WTC11 (cell line): ENCODE measurements at regions not wholly inside any gene's neighbourhood (a gene's known extent, or its start where the extent isn't known, plus 50 kb on each side); places are given as distances from the start of the nearest gene placed in this dataset.

Source experiments
- ATAC-seq: fragments of 200-7000 bp; cut with Tn5 transposase; 2 replicates; pipeline ENCODE4 v1.10.0; 2021; ENCODE audit warnings: mild to moderate bottlenecking, moderate library complexity
- CTCF ChIA-PET: fragments of 300-600 bp; sonication (Branson Sonifier 250); formaldehyde crosslinking; loops from one replicate; lab custom pipeline; 2021; ENCODE audit warnings: antibody characterized with exemption; lab: Charles Lee
- POLR2A ChIA-PET: fragments of 350-600 bp; sonication (Branson Sonifier 250); formaldehyde crosslinking; loops from one replicate; lab custom pipeline; 2021; ENCODE audit warnings: antibody characterized with exemption; lab: Charles Lee
- DNase-seq: peaks from one replicate; pipeline ENCODE4 v3.0.0; 2021; ENCODE audit warnings: low spot score
- H3K27ac Mint-ChIP-seq: 2 replicates; pipeline ENCODE4 v1.8.0; 2021; ENCODE audit warnings: mixed read lengths
- H3K27me3 Mint-ChIP-seq: 2 replicates; pipeline ENCODE4 v1.8.0; 2021; ENCODE audit warnings: low read depth, mild to moderate bottlenecking, moderate library complexity, mixed read lengths
- H3K36me3 Mint-ChIP-seq: 2 replicates; pipeline ENCODE4 v1.8.0; 2021; ENCODE audit warnings: mixed read lengths
- H3K4me1 Mint-ChIP-seq: 2 replicates; pipeline ENCODE4 v1.8.0; 2022; ENCODE audit warnings: mixed read lengths
- H3K4me3 Mint-ChIP-seq: 2 replicates; pipeline ENCODE4 v1.8.0; 2021; ENCODE audit warnings: mild to moderate bottlenecking, moderate library complexity, mixed read lengths
- H3K9me3 Mint-ChIP-seq: 2 replicates; pipeline ENCODE4 v1.8.0; 2021; ENCODE audit warnings: mixed read lengths
- CREM ChIP-seq: sonication (generic); formaldehyde crosslinking; IDR thresholded peaks from 2 replicates; pipeline ENCODE4 v1.8.1; 2022; ENCODE audit warnings: mild to moderate bottlenecking, missing genetic modification reagents, moderate library complexity
- ELF4 ChIP-seq: sonication (generic); formaldehyde crosslinking; IDR thresholded peaks from 2 replicates; pipeline ENCODE4 v1.8.1; 2022; ENCODE audit warnings: low read depth, mild to moderate bottlenecking, moderate library complexity, missing genetic modification reagents
- FOXP1 ChIP-seq: sonication (generic); formaldehyde crosslinking; IDR thresholded peaks from 2 replicates; pipeline ENCODE4 v1.8.0; 2022; ENCODE audit warnings: missing genetic modification reagents, mild to moderate bottlenecking, moderate library complexity, borderline replicate concordance
- HMGA2 ChIP-seq: fragments of 250-450 bp; sonication (Bioruptor Pico); IDR thresholded peaks from 2 replicates; pipeline ENCODE4 v1.4.0; 2021; ENCODE audit warnings: mild to moderate bottlenecking, moderate library complexity
- IRF2 ChIP-seq: sonication (generic); formaldehyde crosslinking; IDR thresholded peaks from 2 replicates; pipeline ENCODE4 v1.8.0; 2022; ENCODE audit warnings: low read depth, missing genetic modification reagents, borderline replicate concordance
- JUN ChIP-seq: sonication (generic); formaldehyde crosslinking; IDR thresholded peaks from 2 replicates; pipeline ENCODE4 v1.8.0; 2023; ENCODE audit warnings: mild to moderate bottlenecking, missing genetic modification reagents
- NFE2L1 ChIP-seq: sonication (generic); formaldehyde crosslinking; IDR thresholded peaks from 2 replicates; pipeline ENCODE4 v1.8.1; 2023; ENCODE audit warnings: missing genetic modification reagents
- NR1H2 ChIP-seq: sonication (generic); formaldehyde crosslinking; IDR thresholded peaks from 2 replicates; pipeline ENCODE4 v1.9.0; 2021; ENCODE audit warnings: mild to moderate bottlenecking, moderate library complexity, missing genetic modification reagents
- NR2C2 ChIP-seq: sonication (generic); formaldehyde crosslinking; IDR thresholded peaks from 2 replicates; pipeline ENCODE4 v1.8.0; 2022; ENCODE audit warnings: mild to moderate bottlenecking, missing genetic modification reagents
- RORB ChIP-seq: fragments of 250-450 bp; sonication (Bioruptor Pico); IDR thresholded peaks from 2 replicates; pipeline ENCODE4 v1.9.0; 2021; ENCODE audit warnings: mild to moderate bottlenecking
- SMAD4 ChIP-seq: sonication (generic); formaldehyde crosslinking; IDR thresholded peaks from 2 replicates; pipeline ENCODE4 v1.8.0; 2022; ENCODE audit warnings: mild to moderate bottlenecking, missing genetic modification reagents
- SP1 ChIP-seq: sonication (generic); formaldehyde crosslinking; conservative IDR thresholded peaks from 2 replicates; pipeline ENCODE4 v1.8.1; 2022; ENCODE audit warnings: missing genetic modification reagents
- TP53 ChIP-seq: sonication (generic); formaldehyde crosslinking; IDR thresholded peaks from 2 replicates; pipeline ENCODE4 v1.8.1; 2023; ENCODE audit warnings: mild to moderate bottlenecking, missing genetic modification reagents
- ZBTB21 ChIP-seq: sonication (generic); formaldehyde crosslinking; IDR thresholded peaks from 2 replicates; pipeline ENCODE4 v1.8.1; 2023; ENCODE audit warnings: mild to moderate bottlenecking, missing genetic modification reagents, borderline replicate concordance
- ZNF423 ChIP-seq: fragments of 250-450 bp; sonication (Bioruptor Pico); IDR thresholded peaks from 2 replicates; pipeline ENCODE4 v2.1.2; 2022; ENCODE audit warnings: mild to moderate bottlenecking, moderate library complexity
- TF ChIP-seq, protein P1 (sequence below): sonication (generic); formaldehyde crosslinking; IDR thresholded peaks from 2 replicates; pipeline ENCODE4 v1.8.1; 2022; ENCODE audit warnings: low read depth, mild to moderate bottlenecking, moderate library complexity, missing genetic modification reagents, borderline replicate concordance
- TF ChIP-seq, protein P2 (sequence below): sonication (generic); formaldehyde crosslinking; IDR thresholded peaks from 2 replicates; pipeline ENCODE4 v1.8.0; 2022; ENCODE audit warnings: missing genetic modification reagents
- TF ChIP-seq, protein P3 (sequence below): sonication (generic); formaldehyde crosslinking; conservative IDR thresholded peaks from 2 replicates; pipeline ENCODE4 v1.8.1; 2022; ENCODE audit warnings: mild to moderate bottlenecking, missing genetic modification reagents
- TF ChIP-seq, protein P4 (sequence below): sonication (generic); formaldehyde crosslinking; IDR thresholded peaks from 2 replicates; pipeline ENCODE4 v1.8.0; 2022; ENCODE audit warnings: mild to moderate bottlenecking, missing genetic modification reagents
- TF ChIP-seq, protein P5 (sequence below): sonication (generic); formaldehyde crosslinking; IDR thresholded peaks from 2 replicates; pipeline ENCODE4 v1.8.0; 2023; ENCODE audit warnings: missing genetic modification reagents

DNA sequence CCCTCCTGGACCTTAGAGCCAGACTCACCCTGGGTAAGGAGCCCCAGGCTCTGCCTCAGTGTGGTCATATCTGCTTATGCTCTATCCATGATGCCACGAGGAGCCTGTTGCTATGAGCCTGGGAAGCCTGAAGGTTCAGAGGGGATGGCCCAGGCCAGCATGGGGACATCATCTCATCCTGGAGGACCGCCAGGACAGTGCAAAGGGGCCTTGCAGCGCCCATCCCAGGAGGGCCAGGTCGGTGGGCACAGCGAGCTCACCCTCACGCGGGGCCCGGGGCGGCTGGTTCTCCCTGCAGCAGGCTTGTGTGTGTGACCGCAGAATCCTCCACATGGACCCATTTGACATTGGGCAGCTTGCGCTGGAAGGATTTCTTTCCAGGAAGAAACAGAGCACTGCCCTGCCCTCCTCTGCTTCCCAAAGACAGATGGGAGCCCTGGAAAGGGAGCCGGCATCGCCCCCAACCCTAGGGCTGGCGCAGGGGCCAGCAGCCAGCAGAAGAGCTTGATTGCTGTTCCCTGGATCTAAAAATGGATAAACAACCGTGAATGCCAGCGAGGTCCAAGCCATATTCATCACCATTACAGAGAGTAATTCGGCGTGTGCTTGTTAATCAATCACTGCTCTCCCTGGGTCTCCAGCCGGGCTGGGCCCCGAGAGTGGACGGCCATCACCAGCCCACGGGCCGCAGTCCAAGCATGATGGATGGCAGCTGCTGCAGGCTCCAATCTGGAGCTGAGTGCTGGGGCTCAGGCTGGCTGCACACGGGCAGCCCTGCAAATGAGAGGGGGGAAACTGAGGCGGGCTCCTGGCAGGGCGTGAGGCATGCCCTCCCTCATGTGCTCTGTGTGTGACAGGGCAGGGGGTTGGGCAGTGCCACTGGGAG lies 739.7 kb downstream of the BRD1 start (continued):
- TF ChIP-seq ZBTB21 (no peak), NFE2L1 (CRISPR knock-in tag) (no peak), NR2C2 (no peak), HMGA2 (no peak)
- TF ChIP-seq, protein P1, sequence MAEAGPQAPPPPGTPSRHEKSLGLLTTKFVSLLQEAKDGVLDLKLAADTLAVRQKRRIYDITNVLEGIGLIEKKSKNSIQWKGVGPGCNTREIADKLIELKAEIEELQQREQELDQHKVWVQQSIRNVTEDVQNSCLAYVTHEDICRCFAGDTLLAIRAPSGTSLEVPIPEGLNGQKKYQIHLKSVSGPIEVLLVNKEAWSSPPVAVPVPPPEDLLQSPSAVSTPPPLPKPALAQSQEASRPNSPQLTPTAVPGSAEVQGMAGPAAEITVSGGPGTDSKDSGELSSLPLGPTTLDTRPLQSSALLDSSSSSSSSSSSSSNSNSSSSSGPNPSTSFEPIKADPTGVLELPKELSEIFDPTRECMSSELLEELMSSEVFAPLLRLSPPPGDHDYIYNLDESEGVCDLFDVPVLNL: no peak

DNA sequence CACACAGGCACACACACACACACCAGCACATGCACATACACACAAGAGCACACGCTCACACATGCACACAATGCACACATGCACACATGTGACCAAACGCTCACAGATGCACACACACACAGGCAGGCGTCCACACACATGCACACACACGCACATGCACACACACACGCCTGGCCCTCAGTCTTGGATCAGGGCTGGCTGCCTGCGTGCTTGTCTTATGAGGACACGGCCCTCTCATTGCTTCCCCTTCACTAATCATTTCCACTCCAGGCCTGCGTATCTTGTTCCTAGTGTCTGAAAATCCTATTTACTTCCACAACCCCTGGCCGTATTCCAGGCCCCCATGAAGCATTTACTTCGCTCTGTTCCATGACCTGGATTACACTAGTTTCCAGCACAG lies 740.5 kb downstream of the BRD1 start:
- ATAC-seq: no peak
- POLR2A ChIA-PET: no interaction called here
- TF ChIP-seq CREM (no peak), TP53 (no peak)
- TF ChIP-seq, all 79 proteins: peak for 0
- no peak overlapping the region for H3K27ac Mint-ChIP-seq
- H3K27me3 Mint-ChIP-seq: peaks cover 3% of the 10 kb centered on the region; the same call in 1 of the 2 replicates
- CTCF ChIA-PET: interaction anchor here (0.9 to 1.6 kb wide), 2 partner anchors 41 to 218 kb away, joined by 3 to 7 read pairs; no protein-coding TSS in a partner anchor
- no peak overlapping the region for H3K4me3 Mint-ChIP-seq
- H3K36me3 Mint-ChIP-seq: no peaks in the 10 kb centered on the region
- DNase-seq: no peak
- peaks cover 3% of the 10 kb centered on the region; the same call in 1 of the 2 replicates for H3K4me1 Mint-ChIP-seq
- no peaks in the 10 kb centered on the region for H3K9me3 Mint-ChIP-seq

DNA sequence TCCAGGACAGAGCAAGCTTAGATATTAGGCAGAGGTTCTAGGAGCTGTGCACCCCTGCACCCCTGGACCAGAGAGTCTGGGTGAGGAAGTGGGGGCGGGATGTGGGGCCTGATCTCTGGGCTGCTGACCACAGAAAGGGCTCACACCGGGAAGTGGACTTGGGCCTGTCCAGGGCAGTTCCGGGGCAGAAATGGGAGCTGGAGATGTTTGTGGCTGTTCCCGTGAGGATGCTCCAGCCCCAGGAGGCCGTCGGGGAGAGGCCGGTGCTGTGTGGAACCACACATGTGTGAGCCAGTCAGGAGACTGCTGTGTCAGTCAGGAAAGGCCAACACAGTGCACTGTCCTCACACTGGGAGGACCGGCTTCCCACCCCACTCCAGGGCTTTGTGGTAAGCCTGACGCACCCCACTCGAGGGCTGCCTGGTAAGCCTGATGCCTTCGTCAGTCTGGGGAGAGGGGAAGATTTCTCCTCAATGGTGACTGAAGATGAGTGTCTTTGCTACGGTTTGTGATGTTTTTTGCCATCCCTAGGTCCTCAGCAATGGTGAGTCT lies 741.0 kb downstream of the BRD1 start:
- no peak overlapping the region; the same call in 1 of the 2 replicates for H3K27ac Mint-ChIP-seq
- no peak overlapping the region for H3K4me3 Mint-ChIP-seq
- H3K36me3 Mint-ChIP-seq: no peaks in the 10 kb centered on the region
- no peak for DNase-seq
- H3K4me1 Mint-ChIP-seq: peaks cover 3% of the 10 kb centered on the region; the same call in 1 of the 2 replicates
- peaks cover 3% of the 10 kb centered on the region; the same call in 1 of the 2 replicates for H3K27me3 Mint-ChIP-seq
- TF ChIP-seq JUN (CRISPR knock-in tag): no peak
- TF ChIP-seq ZNF423 (CRISPR knock-in tag): no peak
- TF ChIP-seq FOXP1 (CRISPR knock-in tag): no peak
- no peak for TF ChIP-seq TP53
- TF ChIP-seq SP1 (CRISPR knock-in tag): no peak
- no peak for TF ChIP-seq NR1H2 (CRISPR knock-in tag)
- TF ChIP-seq, protein P2, sequence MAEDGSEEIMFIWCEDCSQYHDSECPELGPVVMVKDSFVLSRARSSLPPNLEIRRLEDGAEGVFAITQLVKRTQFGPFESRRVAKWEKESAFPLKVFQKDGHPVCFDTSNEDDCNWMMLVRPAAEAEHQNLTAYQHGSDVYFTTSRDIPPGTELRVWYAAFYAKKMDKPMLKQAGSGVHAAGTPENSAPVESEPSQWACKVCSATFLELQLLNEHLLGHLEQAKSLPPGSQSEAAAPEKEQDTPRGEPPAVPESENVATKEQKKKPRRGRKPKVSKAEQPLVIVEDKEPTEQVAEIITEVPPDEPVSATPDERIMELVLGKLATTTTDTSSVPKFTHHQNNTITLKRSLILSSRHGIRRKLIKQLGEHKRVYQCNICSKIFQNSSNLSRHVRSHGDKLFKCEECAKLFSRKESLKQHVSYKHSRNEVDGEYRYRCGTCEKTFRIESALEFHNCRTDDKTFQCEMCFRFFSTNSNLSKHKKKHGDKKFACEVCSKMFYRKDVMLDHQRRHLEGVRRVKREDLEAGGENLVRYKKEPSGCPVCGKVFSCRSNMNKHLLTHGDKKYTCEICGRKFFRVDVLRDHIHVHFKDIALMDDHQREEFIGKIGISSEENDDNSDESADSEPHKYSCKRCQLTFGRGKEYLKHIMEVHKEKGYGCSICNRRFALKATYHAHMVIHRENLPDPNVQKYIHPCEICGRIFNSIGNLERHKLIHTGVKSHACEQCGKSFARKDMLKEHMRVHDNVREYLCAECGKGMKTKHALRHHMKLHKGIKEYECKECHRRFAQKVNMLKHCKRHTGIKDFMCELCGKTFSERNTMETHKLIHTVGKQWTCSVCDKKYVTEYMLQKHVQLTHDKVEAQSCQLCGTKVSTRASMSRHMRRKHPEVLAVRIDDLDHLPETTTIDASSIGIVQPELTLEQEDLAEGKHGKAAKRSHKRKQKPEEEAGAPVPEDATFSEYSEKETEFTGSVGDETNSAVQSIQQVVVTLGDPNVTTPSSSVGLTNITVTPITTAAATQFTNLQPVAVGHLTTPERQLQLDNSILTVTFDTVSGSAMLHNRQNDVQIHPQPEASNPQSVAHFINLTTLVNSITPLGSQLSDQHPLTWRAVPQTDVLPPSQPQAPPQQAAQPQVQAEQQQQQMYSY: no peak
- no peak for TF ChIP-seq ELF4 (CRISPR knock-in tag)
- TF ChIP-seq, protein P3, sequence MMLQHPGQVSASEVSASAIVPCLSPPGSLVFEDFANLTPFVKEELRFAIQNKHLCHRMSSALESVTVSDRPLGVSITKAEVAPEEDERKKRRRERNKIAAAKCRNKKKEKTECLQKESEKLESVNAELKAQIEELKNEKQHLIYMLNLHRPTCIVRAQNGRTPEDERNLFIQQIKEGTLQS (CRISPR knock-in tag): no peak
- TF ChIP-seq, protein P4, sequence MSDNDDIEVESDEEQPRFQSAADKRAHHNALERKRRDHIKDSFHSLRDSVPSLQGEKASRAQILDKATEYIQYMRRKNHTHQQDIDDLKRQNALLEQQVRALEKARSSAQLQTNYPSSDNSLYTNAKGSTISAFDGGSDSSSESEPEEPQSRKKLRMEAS (CRISPR knock-in tag): no peak
- no peak for TF ChIP-seq SMAD4 (CRISPR knock-in tag)
- no peak for TF ChIP-seq IRF2 (CRISPR knock-in tag)
- TF ChIP-seq RORB (CRISPR knock-in tag): no peak
- TF ChIP-seq, protein P5, sequence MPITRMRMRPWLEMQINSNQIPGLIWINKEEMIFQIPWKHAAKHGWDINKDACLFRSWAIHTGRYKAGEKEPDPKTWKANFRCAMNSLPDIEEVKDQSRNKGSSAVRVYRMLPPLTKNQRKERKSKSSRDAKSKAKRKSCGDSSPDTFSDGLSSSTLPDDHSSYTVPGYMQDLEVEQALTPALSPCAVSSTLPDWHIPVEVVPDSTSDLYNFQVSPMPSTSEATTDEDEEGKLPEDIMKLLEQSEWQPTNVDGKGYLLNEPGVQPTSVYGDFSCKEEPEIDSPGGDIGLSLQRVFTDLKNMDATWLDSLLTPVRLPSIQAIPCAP (CRISPR knock-in tag): no peak
- TF ChIP-seq, all 79 proteins: peak for 0
- H3K9me3 Mint-ChIP-seq: no peaks in the 10 kb centered on the region
- ChIA-PET CTCF (interaction anchor here (1.6 kb wide), 1 partner anchor 218 kb away, joined by 7 read pairs; no protein-coding TSS in a partner anchor), POLR2A (no interaction called here)
- no peak for ATAC-seq
